IgD-negative memory B cell (primary cell): ENCODE measurements at regions not wholly inside any gene's neighbourhood (a gene's known extent, or its start where the extent isn't known, plus 50 kb on each side); places are given as distances from the start of the nearest gene placed in this dataset.
A peak's percentile ranks its signal among the peaks of the same experiment; 100 is the strongest.
"Not testable (repeated sequence)": the region's sequence is repeated elsewhere in the genome, so short reads cannot be mapped to it uniquely, and the experiment has no call there.

ENCODE experiments used
- H3K27ac Mint-ChIP-seq, 3 donors: one replicate each; pipeline ENCODE4 v1.8.0; 2020 to 2022; ENCODE audit warnings: mild to moderate bottlenecking in 3 of 3, mixed read lengths in 3 of 3, moderate library complexity in 1 of 3
- H3K27me3 Mint-ChIP-seq: one replicate; pipeline ENCODE4 v1.8.0; 2021; ENCODE audit warnings: mixed read lengths
- H3K36me3 Mint-ChIP-seq: one replicate; pipeline ENCODE4 v1.8.0; 2020; ENCODE audit warnings: mild to moderate bottlenecking, mixed read lengths
- H3K4me1 Mint-ChIP-seq, 3 donors: one replicate each; pipeline ENCODE4 v1.8.0; 2020 to 2022; ENCODE audit warnings: mixed read lengths in 3 of 3, mild to moderate bottlenecking in 1 of 3
- H3K4me3 Mint-ChIP-seq, 4 donors: one replicate each; pipeline ENCODE4 v1.8.0; 2020 to 2022; ENCODE audit warnings: mild to moderate bottlenecking in 4 of 4, mixed read lengths in 4 of 4, moderate library complexity in 3 of 4
- H3K9me3 Mint-ChIP-seq, 3 donors: one replicate each; pipeline ENCODE4 v1.8.0; 2020 to 2021; ENCODE audit warnings: mixed read lengths in 3 of 3, mild to moderate bottlenecking in 1 of 3

- not testable (repeated sequence) for H3K4me1 Mint-ChIP-seq, H3K27me3 Mint-ChIP-seq, H3K9me3 Mint-ChIP-seq, H3K36me3 Mint-ChIP-seq
- peak overlapping the region in 2 of 4 donors; percentile 48 to 68 for H3K4me3 Mint-ChIP-seq
- H3K27ac Mint-ChIP-seq, result peak overlapping the region in 1 of 3 donors; percentile 46
These were observed 56.6 kb upstream of the GOLGA8N start for GRCh38 chr15:32536507-32537172.

GRCh38 chr15:32536057-32536493, 57.2 kb upstream of the GOLGA8N start:
- not testable (repeated sequence) for H3K27me3 Mint-ChIP-seq, H3K36me3 Mint-ChIP-seq, H3K4me3 Mint-ChIP-seq, H3K9me3 Mint-ChIP-seq, H3K4me1 Mint-ChIP-seq, H3K27ac Mint-ChIP-seq

GRCh38 chr15:32535150-32535898, 57.9 kb upstream of the GOLGA8N start:
- not testable (repeated sequence) for H3K4me1 Mint-ChIP-seq, H3K36me3 Mint-ChIP-seq, H3K27me3 Mint-ChIP-seq, H3K4me3 Mint-ChIP-seq, H3K27ac Mint-ChIP-seq, H3K9me3 Mint-ChIP-seq

- H3K36me3 Mint-ChIP-seq, H3K27ac Mint-ChIP-seq, H3K4me1 Mint-ChIP-seq, H3K9me3 Mint-ChIP-seq, H3K4me3 Mint-ChIP-seq, H3K27me3 Mint-ChIP-seq: not testable (repeated sequence)
These were observed 67.5 kb upstream of the GOLGA8O start for GRCh38 chr15:32522900-32523299.

GRCh38 chr15:32522421-32522820, 67.0 kb upstream of the GOLGA8O start:
- H3K27me3 Mint-ChIP-seq, H3K9me3 Mint-ChIP-seq, H3K4me1 Mint-ChIP-seq, H3K36me3 Mint-ChIP-seq, H3K4me3 Mint-ChIP-seq, H3K27ac Mint-ChIP-seq: not testable (repeated sequence)

GRCh38 chr15:32518976-32519375, 63.5 kb upstream of the GOLGA8O start:
- not testable (repeated sequence) for H3K27ac Mint-ChIP-seq, H3K4me3 Mint-ChIP-seq, H3K36me3 Mint-ChIP-seq, H3K27me3 Mint-ChIP-seq, H3K4me1 Mint-ChIP-seq, H3K9me3 Mint-ChIP-seq

- not testable (repeated sequence) for H3K27me3 Mint-ChIP-seq, H3K4me1 Mint-ChIP-seq, H3K4me3 Mint-ChIP-seq
These were observed 62.6 kb upstream of the GOLGA8O start for GRCh38 chr15:32518013-32518412.

GRCh38 chr15:32516954-32517353, 61.5 kb upstream of the GOLGA8O start:
- H3K27me3 Mint-ChIP-seq, H3K4me1 Mint-ChIP-seq, H3K9me3 Mint-ChIP-seq, H3K27ac Mint-ChIP-seq, H3K36me3 Mint-ChIP-seq, H3K4me3 Mint-ChIP-seq: not testable (repeated sequence)

More at GRCh38 chr15:32518013-32518412, 62.6 kb upstream of the GOLGA8O start:
- H3K27ac Mint-ChIP-seq, H3K9me3 Mint-ChIP-seq, H3K36me3 Mint-ChIP-seq: not testable (repeated sequence)

- H3K4me1 Mint-ChIP-seq, H3K27me3 Mint-ChIP-seq, H3K4me3 Mint-ChIP-seq, H3K9me3 Mint-ChIP-seq, H3K36me3 Mint-ChIP-seq, H3K27ac Mint-ChIP-seq: not testable (repeated sequence)
These were observed 57.9 kb upstream of the GOLGA8O start for GRCh38 chr15:32513378-32513777.

- H3K9me3 Mint-ChIP-seq, H3K27me3 Mint-ChIP-seq, H3K4me1 Mint-ChIP-seq, H3K4me3 Mint-ChIP-seq, H3K27ac Mint-ChIP-seq, H3K36me3 Mint-ChIP-seq: not testable (repeated sequence)
These were observed 54.6 kb upstream of the GOLGA8O start for GRCh38 chr15:32510027-32510426.

GRCh38 chr15:32508081-32508480, 52.6 kb upstream of the GOLGA8O start:
- H3K9me3 Mint-ChIP-seq, H3K36me3 Mint-ChIP-seq, H3K4me1 Mint-ChIP-seq, H3K4me3 Mint-ChIP-seq, H3K27ac Mint-ChIP-seq, H3K27me3 Mint-ChIP-seq: not testable (repeated sequence)

- H3K9me3 Mint-ChIP-seq, H3K36me3 Mint-ChIP-seq, H3K4me1 Mint-ChIP-seq, H3K27me3 Mint-ChIP-seq, H3K4me3 Mint-ChIP-seq, H3K27ac Mint-ChIP-seq: not testable (repeated sequence)
These were observed 51.4 kb upstream of the GOLGA8O start for GRCh38 chr15:32506787-32507186.

GRCh38 chr15:32505633-32506032, 50.2 kb upstream of the GOLGA8O start:
- H3K4me1 Mint-ChIP-seq, H3K27ac Mint-ChIP-seq, H3K9me3 Mint-ChIP-seq, H3K27me3 Mint-ChIP-seq, H3K4me3 Mint-ChIP-seq, H3K36me3 Mint-ChIP-seq: not testable (repeated sequence)
